Nucleus accumbens (tissue), 56 donors: ENCODE measurements at regions not wholly inside any gene's neighbourhood (a gene's known extent, or its start where the extent isn't known, plus 50 kb on each side); places are given as distances from the start of the nearest gene placed in this dataset.
"Not testable (repeated sequence)": the region's sequence is repeated elsewhere in the genome, so short reads cannot be mapped to it uniquely, and the experiment has no call there.

Experiments used
- DNase-seq, 56 donors: peaks; one replicate each; lab custom pipeline; 2025; lab: John Stamatoyannopoulos, UW

- DNase-seq: no peak
These were observed 238.2 kb upstream of the C2CD4B start for GRCh38 chr15:62403164-62403809.

DNA sequence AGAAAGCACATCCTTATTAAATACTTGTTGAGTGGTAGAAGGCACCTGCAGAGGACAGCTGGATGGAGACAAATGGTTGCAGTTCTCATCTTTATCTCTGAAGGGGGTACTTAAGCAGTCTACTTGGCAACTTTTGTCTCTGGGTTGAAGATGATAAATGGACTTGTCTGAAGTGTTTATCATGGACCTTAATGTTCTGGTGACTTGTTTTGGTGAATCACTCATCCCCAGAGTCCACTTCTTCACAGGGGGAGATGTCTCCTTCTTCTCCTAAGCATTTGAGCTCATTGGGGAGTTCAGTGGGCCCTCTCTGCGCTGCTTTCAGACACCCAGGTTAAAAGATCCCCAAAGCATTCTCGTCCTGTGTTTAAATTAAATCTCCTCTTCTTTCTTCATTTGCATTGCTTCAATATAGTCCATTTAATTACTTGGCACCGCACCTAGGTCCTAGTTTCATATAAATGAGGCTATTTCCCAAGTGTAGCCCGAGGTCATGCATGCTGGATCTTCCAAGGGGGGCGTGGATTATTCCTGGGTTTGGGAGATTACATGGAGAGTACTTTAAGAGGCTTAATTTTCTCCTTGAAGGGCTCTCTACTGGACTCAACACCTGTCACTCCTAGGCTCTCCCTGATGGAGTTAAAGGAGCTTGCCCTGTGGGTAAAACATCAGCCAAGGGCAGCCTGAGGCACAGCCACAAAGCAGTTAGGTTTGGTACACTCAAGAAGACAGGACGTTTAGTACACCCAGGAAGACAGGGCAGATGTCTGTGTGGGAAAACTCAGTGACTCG is 239.3 kb upstream of the C2CD4B start:
- DNase-seq: no peak

DNA sequence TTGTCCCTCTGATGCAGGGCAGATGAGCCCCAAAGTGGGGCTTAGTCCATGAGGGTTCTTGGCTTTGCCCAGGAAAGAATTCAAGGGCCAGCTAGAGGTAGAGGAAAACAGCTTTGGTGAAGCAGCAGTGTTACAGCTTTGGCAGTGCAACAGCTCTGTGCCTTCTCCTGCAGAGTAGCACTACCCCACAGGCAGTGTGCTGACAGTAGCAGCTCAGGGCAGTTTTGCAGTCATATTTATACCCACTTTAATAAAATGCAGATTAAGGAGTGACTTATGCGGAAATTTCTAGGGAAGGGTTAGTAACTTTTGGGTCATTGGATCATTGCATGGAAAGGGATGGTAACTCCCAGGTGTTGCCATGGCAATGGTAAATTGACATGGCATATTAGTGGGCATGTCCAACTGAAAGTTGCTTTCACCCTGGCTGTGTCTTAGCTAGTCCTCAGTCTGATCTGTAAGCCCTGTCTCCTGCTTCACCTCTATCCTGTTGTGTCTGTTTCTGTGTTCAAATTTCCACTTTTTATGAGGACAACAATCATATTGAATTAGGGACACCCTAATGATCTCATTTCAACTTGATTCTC is 241.3 kb upstream of the C2CD4B start:
- no peak for DNase-seq

DNA sequence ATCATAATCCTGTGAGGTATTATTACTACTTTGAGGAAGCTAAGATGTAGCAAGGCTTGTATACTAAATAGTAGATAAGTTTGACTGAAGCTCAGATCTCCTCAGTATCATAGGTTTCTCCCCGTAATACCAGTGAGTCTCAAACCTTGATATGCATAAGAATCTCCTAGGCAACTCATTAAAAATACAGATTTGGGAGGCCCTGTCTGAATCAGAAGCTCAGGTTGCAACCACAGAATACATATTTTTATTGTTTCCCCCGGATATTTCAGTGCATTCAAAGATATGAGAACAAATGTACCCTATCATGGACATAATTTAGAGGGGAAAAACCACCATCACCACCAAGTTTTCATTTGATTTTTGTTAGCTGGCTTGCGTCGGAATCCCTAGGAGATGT is 242.1 kb upstream of the C2CD4B start:
- no peak for DNase-seq

DNA sequence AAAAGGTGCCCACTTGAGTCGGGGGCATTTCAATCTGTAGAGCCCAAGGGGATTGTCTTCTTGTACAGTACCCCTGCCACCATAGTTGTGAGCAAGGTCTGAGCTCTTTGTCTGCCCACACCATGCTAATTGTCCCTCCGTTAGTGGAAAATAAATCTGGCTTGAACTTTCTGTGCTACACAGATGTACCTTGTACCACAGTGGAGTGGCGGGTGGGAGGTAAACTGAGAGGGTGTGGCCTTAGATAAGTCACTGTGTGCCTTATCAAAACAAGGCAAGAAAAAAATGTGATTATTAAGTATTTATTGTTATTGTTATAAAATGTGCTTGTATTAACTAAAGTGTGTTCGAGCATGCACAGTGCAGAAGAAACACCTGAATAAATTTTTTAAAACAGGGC is 242.9 kb upstream of the C2CD4B start:
- no peak for DNase-seq

DNA sequence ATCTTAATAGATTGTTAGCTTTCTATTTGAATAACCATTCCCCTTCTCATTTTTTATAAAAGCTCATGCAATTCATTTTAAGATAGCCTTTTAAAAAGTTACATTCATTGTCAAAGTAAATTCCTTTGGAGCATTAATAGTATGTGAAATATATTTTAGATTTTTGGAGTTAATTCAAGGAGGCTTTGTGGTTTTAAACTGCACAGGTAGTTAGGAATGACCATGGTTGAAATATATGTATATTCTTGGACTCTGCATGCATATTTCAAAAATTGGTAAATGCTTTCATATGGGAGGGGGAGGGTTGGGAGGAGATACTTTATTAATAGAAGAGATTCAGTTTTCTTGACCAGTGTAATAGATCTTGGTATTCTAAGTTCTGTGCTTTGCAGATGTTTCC is 244.4 kb upstream of the C2CD4B start:
- no peak for DNase-seq

DNA sequence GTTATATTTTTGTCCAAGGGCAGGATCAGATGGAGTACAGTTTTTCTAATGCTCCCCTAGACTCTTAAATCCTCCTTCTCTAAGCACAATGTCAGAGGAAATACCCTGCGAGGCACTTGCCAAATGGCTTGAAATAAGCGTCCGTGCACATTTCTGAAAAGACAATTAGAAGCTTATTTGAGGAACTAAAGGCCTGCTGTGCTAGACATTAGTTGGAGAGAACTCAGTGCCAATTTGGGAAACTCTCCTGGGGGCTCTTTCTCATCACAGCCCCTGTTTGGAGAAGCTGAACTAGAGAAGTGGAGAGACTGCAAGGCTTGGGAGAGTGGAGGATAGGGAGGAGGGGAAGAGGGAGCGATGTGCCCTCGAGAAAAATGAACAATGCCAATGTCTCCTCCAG is 247.6 kb upstream of the C2CD4B start:
- no peak for DNase-seq

DNA sequence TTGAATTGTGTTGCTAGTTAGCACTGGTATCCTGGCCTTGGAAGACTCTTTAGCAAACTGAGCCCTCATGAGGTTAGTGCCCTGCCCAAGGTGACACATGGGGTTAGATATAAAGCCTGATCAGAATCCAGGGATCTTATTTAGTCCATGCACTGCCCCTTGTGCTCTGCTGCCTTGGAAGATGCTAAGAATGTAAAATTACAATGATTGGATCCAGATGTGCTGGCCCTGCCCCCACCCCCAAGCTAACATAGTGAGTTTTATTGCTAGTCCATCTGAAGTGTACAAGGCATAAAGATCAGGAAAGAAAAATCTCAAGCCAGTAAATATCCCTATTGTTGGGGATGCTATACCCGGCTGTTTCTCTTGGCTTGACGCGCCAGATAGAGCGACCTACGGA is 248.1 kb upstream of the C2CD4B start:
- DNase-seq: no peak

GRCh38 chr15:62413786-62414185 is 248.7 kb upstream of the C2CD4B start:
- DNase-seq: no peak

GRCh38 chr15:62415498-62415897 is 250.4 kb upstream of the C2CD4B start:
- peak in 8 of 56 donors; percentile 1 to 11 (median 7) for DNase-seq

- DNase-seq: no peak
These were observed 251.4 kb upstream of the C2CD4B start for GRCh38 chr15:62416526-62416925.

GRCh38 chr15:62417439-62417838 is 252.4 kb upstream of the C2CD4B start:
- DNase-seq: no peak

- not testable (repeated sequence) for DNase-seq
These were observed 253.4 kb upstream of the C2CD4B start for GRCh38 chr15:62418496-62418895.

- DNase-seq: no peak
These were observed 254.1 kb upstream of the C2CD4B start for GRCh38 chr15:62419192-62419591.

GRCh38 chr15:62420371-62420770 is 255.3 kb upstream of the C2CD4B start:
- not testable (repeated sequence) for DNase-seq

GRCh38 chr15:62421289-62421688 is 256.2 kb upstream of the C2CD4B start:
- no peak for DNase-seq

GRCh38 chr15:62426387-62426956 is 261.4 kb upstream of the C2CD4B start:
- DNase-seq: no peak

- no peak for DNase-seq
These were observed 263.2 kb upstream of the C2CD4B start for GRCh38 chr15:62428259-62428658.

- DNase-seq: no peak
These were observed 263.9 kb upstream of the C2CD4B start for GRCh38 chr15:62428851-62429598.

GRCh38 chr15:62430056-62430455 is 265.0 kb upstream of the C2CD4B start:
- DNase-seq: no peak

DNA sequence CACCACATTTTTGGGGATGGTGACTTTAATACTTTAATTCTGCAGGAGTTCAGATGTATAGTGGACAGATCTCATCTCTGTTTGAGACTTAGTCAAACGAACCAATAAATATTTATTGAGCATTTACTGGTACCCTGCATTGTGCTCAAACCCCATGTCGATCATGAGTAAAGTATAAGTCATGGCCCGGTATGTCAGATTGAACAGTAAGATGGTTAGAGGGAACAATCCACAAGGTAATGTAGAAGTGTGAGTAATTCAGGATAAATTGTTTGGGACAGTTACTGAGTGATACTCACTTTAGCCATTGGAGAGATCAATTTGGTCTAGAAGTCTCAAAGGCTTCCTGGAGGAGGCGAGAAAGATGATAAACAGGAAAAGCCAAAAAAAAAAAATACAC is 265.5 kb upstream of the C2CD4B start:
- no peak for DNase-seq
